ENCODE measurements at regions not wholly inside any gene's neighbourhood (a gene's known extent, or its start where the extent isn't known, plus 50 kb on each side); places are given as distances from the start of the nearest gene placed in this dataset.

DNA sequence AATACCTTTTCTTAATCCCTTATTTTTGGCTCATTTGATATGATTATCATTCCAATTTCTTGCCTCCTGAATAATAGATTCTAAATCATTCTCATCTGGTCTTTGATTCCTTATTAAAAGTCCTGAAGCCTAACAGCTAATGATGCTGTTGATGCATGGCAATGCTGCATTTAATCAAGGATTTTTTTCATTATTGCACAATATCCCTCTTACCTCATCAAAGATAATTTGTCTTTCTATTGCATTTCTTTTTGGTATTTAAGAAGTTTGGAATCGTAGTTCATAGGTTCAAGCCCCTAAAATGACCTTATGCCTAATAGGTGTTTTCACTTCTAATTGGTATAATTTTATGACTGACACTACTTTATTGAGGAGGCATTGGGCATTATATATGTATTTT, 648.2 kb upstream of the STXBP6 start:
- TF ChIP-seq POLR2A (IDR thresholded peaks at IDR 0.05) (no peak), CTCF (IDR thresholded peaks at IDR 0.05) (no peak), POLR2AphosphoS5 (IDR thresholded peaks at IDR 0.05) (no peak)
